DOHH2 (cell line): ENCODE measurements at regions not wholly inside any gene's neighbourhood (a gene's known extent, or its start where the extent isn't known, plus 50 kb on each side); places are given as distances from the start of the nearest gene placed in this dataset.

Source experiments
- H3F3A ChIP-seq: fragments of 200-600 bp; sonication (generic), shearing (Covaris generic); 2 replicates; pipeline ENCODE4 v1.6.0; 2016; ENCODE audit warnings: antibody characterized with exemption, mild to moderate bottlenecking; ENCODE audit not compliant: control insufficient read depth, insufficient read depth
- H3K27ac ChIP-seq: fragments of 200-600 bp; sonication (generic); 2 replicates; pipeline ENCODE4 v1.5.1; 2014; ENCODE audit warnings: low read depth, mild to moderate bottlenecking, low read length, moderate library complexity
- H3K27me3 ChIP-seq: fragments of 200-600 bp; sonication (generic); 2 replicates; pipeline ENCODE4 v1.6.1; 2014; ENCODE audit warnings: mild to moderate bottlenecking, low read length, mixed read lengths; ENCODE audit not compliant: control insufficient read depth
- H3K36me3 ChIP-seq: fragments of 200-600 bp; sonication (generic); 2 replicates; pipeline ENCODE4 v1.6.1; 2014; ENCODE audit warnings: mild to moderate bottlenecking, low read length, moderate library complexity, mixed read lengths; ENCODE audit not compliant: control insufficient read depth
- H3K4me1 ChIP-seq: fragments of 200-600 bp; sonication (generic); 2 replicates; pipeline ENCODE4 v1.6.1; 2014; ENCODE audit warnings: mild to moderate bottlenecking, low read length, mixed read lengths; ENCODE audit not compliant: control insufficient read depth
- H3K4me2 ChIP-seq: fragments of 200-600 bp; sonication (generic); 2 replicates; pipeline ENCODE4 v1.6.0; 2014; ENCODE audit warnings: mild to moderate bottlenecking, low read length, moderate library complexity
- H3K4me3 ChIP-seq: fragments of 200-600 bp; sonication (generic); 2 replicates; pipeline ENCODE4 v1.5.1; 2014; ENCODE audit warnings: mild to moderate bottlenecking, low read length, mixed read lengths
- H3K79me2 ChIP-seq: fragments of 200-600 bp; sonication (generic); 2 replicates; pipeline ENCODE4 v1.6.1; 2014; ENCODE audit warnings: mild to moderate bottlenecking, low read length, mixed read lengths; ENCODE audit not compliant: control insufficient read depth
- H3K9me2 ChIP-seq: fragments of 200-600 bp; sonication (generic); replicated peaks from 2 replicates; pipeline ENCODE4 v1.6.1; 2014; ENCODE audit warnings: mild to moderate bottlenecking, low read length, mixed read lengths; ENCODE audit not compliant: control insufficient read depth
- H3K9me3 ChIP-seq: fragments of 200-600 bp; sonication (generic); 2 replicates; pipeline ENCODE4 v1.6.1; 2014; ENCODE audit warnings: antibody characterized with exemption, low read length, mixed read lengths; ENCODE audit not compliant: control insufficient read depth, insufficient read depth
- H4K20me1 ChIP-seq: fragments of 200-600 bp; sonication (generic); 2 replicates; pipeline ENCODE4 v1.6.0; 2014; ENCODE audit warnings: low read depth, mild to moderate bottlenecking, antibody characterized with exemption, low read length, moderate library complexity; ENCODE audit not compliant: control insufficient read depth, insufficient read depth
- CTCF ChIP-seq: fragments of 200-600 bp; sonication (generic); IDR thresholded peaks from one replicate; pipeline ENCODE4 v1.5.1; 2014; ENCODE audit warnings: antibody characterized with exemption, mild to moderate bottlenecking, low read depth, low read length; ENCODE audit not compliant: poor library complexity, severe bottlenecking
- EZH2phosphoT487 ChIP-seq: fragments of 200-600 bp; sonication (generic); IDR thresholded peaks from 2 replicates; pipeline ENCODE4 v1.6.1; 2017; ENCODE audit warnings: borderline replicate concordance, mild to moderate bottlenecking, antibody characterized with exemption, low read length, moderate library complexity, mixed read lengths

DNA sequence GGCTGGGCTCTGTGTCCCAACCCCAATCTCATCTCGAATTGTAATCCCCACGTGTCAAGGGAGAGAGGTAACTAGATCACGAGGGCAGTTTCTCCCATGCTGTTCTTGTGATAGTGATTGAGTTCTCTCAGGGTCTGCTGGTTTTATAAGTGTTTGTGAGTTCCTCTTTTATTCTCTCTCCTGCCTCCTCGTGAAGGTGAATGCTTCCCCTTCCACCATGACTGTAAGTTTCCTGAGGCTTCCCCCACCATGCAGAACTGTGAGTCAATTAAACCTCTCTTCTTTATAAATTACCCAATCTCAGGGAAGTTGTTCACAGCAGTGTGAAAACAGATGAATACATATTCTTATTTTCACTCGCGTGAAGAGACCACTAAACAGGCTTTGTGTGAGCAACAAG lies 148.2 kb downstream of the TMEM30B start:
- no peaks in the 10 kb centered on the region for H3K9me3 ChIP-seq
- no peaks in the 10 kb centered on the region for H3K79me2 ChIP-seq
- no peaks in the 10 kb centered on the region for H4K20me1 ChIP-seq
- peaks cover 4% of the 10 kb centered on the region; the same call in 1 of the 2 replicates for H3K4me1 ChIP-seq
- H3K9me2 ChIP-seq = no peaks in the 10 kb centered on the region
- H3K27me3 ChIP-seq = no peaks in the 10 kb centered on the region
- H3K4me2 ChIP-seq = no peak overlapping the region
- H3K27ac ChIP-seq = no peak overlapping the region
- H3F3A ChIP-seq = no peaks in the 10 kb centered on the region
- no peak overlapping the region for H3K4me3 ChIP-seq
- H3K36me3 ChIP-seq = no peaks in the 10 kb centered on the region
- TF ChIP-seq EZH2phosphoT487 (no peak), CTCF (no peak)

- Histone ChIP-seq H3K36me3 (no peaks in the 10 kb centered on the region), H3K9me3 (no peaks in the 10 kb centered on the region), H3K4me1 (peaks cover 4% of the 10 kb centered on the region; the same call in 1 of the 2 replicates), H3K79me2 (no peaks in the 10 kb centered on the region), H3K4me3 (no peak overlapping the region), H4K20me1 (no peaks in the 10 kb centered on the region), H3F3A (no peaks in the 10 kb centered on the region), H3K4me2 (no peak overlapping the region), H3K27ac (no peak overlapping the region), H3K9me2 (no peaks in the 10 kb centered on the region), H3K27me3 (no peaks in the 10 kb centered on the region)
- TF ChIP-seq EZH2phosphoT487 = no peak
- TF ChIP-seq CTCF = no peak
Observed at GRCh38 chr14:61132336-61132735, 148.8 kb downstream of the TMEM30B start.

- no peak overlapping the region for H3K4me3 ChIP-seq
- no peaks in the 10 kb centered on the region for H3F3A ChIP-seq
- H3K27me3 ChIP-seq = no peaks in the 10 kb centered on the region
- TF ChIP-seq CTCF (no peak), EZH2phosphoT487 (no peak)
- H3K36me3 ChIP-seq = no peaks in the 10 kb centered on the region
- H4K20me1 ChIP-seq = no peaks in the 10 kb centered on the region
- no peaks in the 10 kb centered on the region for H3K9me3 ChIP-seq
- H3K9me2 ChIP-seq = no peaks in the 10 kb centered on the region
- no peaks in the 10 kb centered on the region for H3K79me2 ChIP-seq
- no peak overlapping the region for H3K27ac ChIP-seq
- peaks cover 4% of the 10 kb centered on the region; the same call in 1 of the 2 replicates for H3K4me1 ChIP-seq
- H3K4me2 ChIP-seq = no peak overlapping the region
Observed at GRCh38 chr14:61130512-61131260, 149.6 kb downstream of the SLC38A6 start.
